GM19043 (cell line): ENCODE measurements at regions not wholly inside any gene's neighbourhood (a gene's known extent, or its start where the extent isn't known, plus 50 kb on each side); places are given as distances from the start of the nearest gene placed in this dataset.

ENCODE experiments used
- ATAC-seq: cut with Tn5 transposase; IDR thresholded peaks from one replicate; pipeline ENCODE4 v1.9.1; 2021; ENCODE audit warnings: low read depth; ENCODE audit not compliant: unreplicated experiment

- ATAC-seq = no peak
These were observed 50.8 kb upstream of the OCM2 start for GRCh38 chr7:98040626-98041360.

- no peak for ATAC-seq
These were observed 56.8 kb upstream of the OCM2 start for GRCh38 chr7:98046816-98047215.

- no peak for ATAC-seq
These were observed 57.6 kb upstream of the LMTK2 start for GRCh38 chr7:98049034-98049433.

GRCh38 chr7:98051118-98051744 is 55.4 kb upstream of the LMTK2 start:
- peak; percentile 53 for ATAC-seq

- ATAC-seq = no peak
These were observed 52.1 kb upstream of the LMTK2 start for GRCh38 chr7:98054585-98054984.

GRCh38 chr7:98056580-98056979 is 50.1 kb upstream of the LMTK2 start:
- ATAC-seq = no peak
